ENCODE measurements at regions not wholly inside any gene's neighbourhood (a gene's known extent, or its start where the extent isn't known, plus 50 kb on each side); places are given as distances from the start of the nearest gene placed in this dataset.

- H3K27ac ChIP-seq (ENCODE audit: extremely low read depth, low read depth, low read length) = no peak overlapping the region
- H3K4me3 ChIP-seq (ENCODE audit: low read depth, low read length) = no peak overlapping the region
- H3K4me1 ChIP-seq (ENCODE audit: control insufficient read depth, insufficient read depth, low read length) = no peaks in the 10 kb centered on the region
- H3K36me3 ChIP-seq (ENCODE audit: control insufficient read depth in 2 of 2, insufficient read depth in 1 of 2, low read length in 2 of 2) = no peaks in the 10 kb centered on the region
- ChIA-PET CTCF (no interaction called here), POLR2A (no interaction called here)
- H3K9me3 ChIP-seq (ENCODE audit: control insufficient read depth, insufficient read depth, low read depth, low read length) = no peaks in the 10 kb centered on the region
- no peak for TF ChIP-seq ZNF223 (tag by site-specific recombination; IDR thresholded peaks at IDR 0.05)
- no peak for TF ChIP-seq ZNF121 (tag by site-specific recombination; IDR thresholded peaks at IDR 0.05)
- TF ChIP-seq ZNF211 (tag by site-specific recombination; IDR thresholded peaks at IDR 0.05; ENCODE audit: low read depth) = no peak
- no peak for TF ChIP-seq TCF7L2 (IDR thresholded peaks at IDR 0.05; ENCODE audit: borderline replicate concordance, low read depth, low read length)
- TF ChIP-seq ZBTB26 (tag by site-specific recombination; optimal IDR thresholded peaks at IDR 0.05) = no peak
- no peak for TF ChIP-seq ELK4 (IDR thresholded peaks at IDR 0.05; ENCODE audit: borderline replicate concordance, low read depth, low read length)
- no peak for TF ChIP-seq KLF1 (tag by site-specific recombination; IDR thresholded peaks at IDR 0.05)
- TF ChIP-seq ZNF10 (tag by site-specific recombination; IDR thresholded peaks at IDR 0.05) = no peak
- TF ChIP-seq ZBTB8A (tag by site-specific recombination; IDR thresholded peaks at IDR 0.05) = no peak
- no peak for TF ChIP-seq ZIC2 (tag by site-specific recombination; IDR thresholded peaks at IDR 0.05)
- no peak for TF ChIP-seq KLF9 (tag by site-specific recombination; IDR thresholded peaks at IDR 0.05; ENCODE audit: low read depth)
- no peak for TF ChIP-seq ZNF473 (tag by site-specific recombination; IDR thresholded peaks at IDR 0.05)
- no peak for TF ChIP-seq PRDM2 (tag by site-specific recombination; IDR thresholded peaks at IDR 0.05; ENCODE audit: borderline replicate concordance)
- no peak for TF ChIP-seq ZFP69B (tag by site-specific recombination; IDR thresholded peaks at IDR 0.05)
- TF ChIP-seq ZNF174 (tag by site-specific recombination; IDR thresholded peaks at IDR 0.05) = no peak
- no peak for TF ChIP-seq ZNF560 (tag by site-specific recombination; IDR thresholded peaks at IDR 0.05; ENCODE audit: borderline replicate concordance)
- no peak for TF ChIP-seq ZNF623 (tag by site-specific recombination; IDR thresholded peaks at IDR 0.05)
These were observed 169.8 kb downstream of the CYYR1 start for GRCh38 chr21:26403321-26403720.

- no peaks in the 10 kb centered on the region for H3K36me3 ChIP-seq (ENCODE audit: control insufficient read depth in 2 of 2, insufficient read depth in 1 of 2, low read length in 2 of 2)
- no peaks in the 10 kb centered on the region for H3K4me1 ChIP-seq (ENCODE audit: control insufficient read depth, insufficient read depth, low read length)
- H3K4me3 ChIP-seq (ENCODE audit: low read depth, low read length) = no peak overlapping the region
- H3K27ac ChIP-seq (ENCODE audit: extremely low read depth, low read depth, low read length) = no peak overlapping the region
- ChIA-PET POLR2A (no interaction called here), CTCF (no interaction called here)
- H3K9me3 ChIP-seq (ENCODE audit: control insufficient read depth, insufficient read depth, low read depth, low read length) = no peaks in the 10 kb centered on the region
- no peak for TF ChIP-seq ZNF211 (tag by site-specific recombination; IDR thresholded peaks at IDR 0.05; ENCODE audit: low read depth)
- TF ChIP-seq, protein P1, sequence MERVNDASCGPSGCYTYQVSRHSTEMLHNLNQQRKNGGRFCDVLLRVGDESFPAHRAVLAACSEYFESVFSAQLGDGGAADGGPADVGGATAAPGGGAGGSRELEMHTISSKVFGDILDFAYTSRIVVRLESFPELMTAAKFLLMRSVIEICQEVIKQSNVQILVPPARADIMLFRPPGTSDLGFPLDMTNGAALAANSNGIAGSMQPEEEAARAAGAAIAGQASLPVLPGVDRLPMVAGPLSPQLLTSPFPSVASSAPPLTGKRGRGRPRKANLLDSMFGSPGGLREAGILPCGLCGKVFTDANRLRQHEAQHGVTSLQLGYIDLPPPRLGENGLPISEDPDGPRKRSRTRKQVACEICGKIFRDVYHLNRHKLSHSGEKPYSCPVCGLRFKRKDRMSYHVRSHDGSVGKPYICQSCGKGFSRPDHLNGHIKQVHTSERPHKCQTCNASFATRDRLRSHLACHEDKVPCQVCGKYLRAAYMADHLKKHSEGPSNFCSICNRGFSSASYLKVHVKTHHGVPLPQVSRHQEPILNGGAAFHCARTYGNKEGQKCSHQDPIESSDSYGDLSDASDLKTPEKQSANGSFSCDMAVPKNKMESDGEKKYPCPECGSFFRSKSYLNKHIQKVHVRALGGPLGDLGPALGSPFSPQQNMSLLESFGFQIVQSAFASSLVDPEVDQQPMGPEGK (tag by site-specific recombination; IDR thresholded peaks at IDR 0.05) = no peak
- TF ChIP-seq KLF8 (tag by site-specific recombination; IDR thresholded peaks at IDR 0.05) = no peak
- TF ChIP-seq, protein P2, sequence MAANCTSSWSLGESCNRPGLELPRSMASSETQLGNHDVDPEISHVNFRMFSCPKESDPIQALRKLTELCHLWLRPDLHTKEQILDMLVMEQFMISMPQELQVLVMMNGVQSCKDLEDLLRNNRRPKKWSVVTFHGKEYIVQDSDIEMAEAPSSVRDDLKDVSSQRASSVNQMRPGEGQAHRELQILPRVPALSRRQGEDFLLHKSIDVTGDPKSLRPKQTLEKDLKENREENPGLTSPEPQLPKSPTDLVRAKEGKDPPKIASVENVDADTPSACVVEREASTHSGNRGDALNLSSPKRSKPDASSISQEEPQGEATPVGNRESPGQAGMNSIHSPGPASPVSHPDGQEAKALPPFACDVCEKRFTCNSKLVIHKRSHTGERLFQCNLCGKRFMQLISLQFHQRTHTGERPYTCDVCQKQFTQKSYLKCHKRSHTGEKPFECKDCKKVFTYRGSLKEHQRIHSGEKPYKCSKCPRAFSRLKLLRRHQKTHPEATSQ (tag by site-specific recombination; IDR thresholded peaks at IDR 0.05) = no peak
- no peak for TF ChIP-seq ZBTB7A (tag by site-specific recombination; IDR thresholded peaks at IDR 0.05; ENCODE audit: low read depth)
- TF ChIP-seq KLF9 (tag by site-specific recombination; IDR thresholded peaks at IDR 0.05; ENCODE audit: low read depth) = no peak
- no peak for TF ChIP-seq ZNF776 (tag by site-specific recombination; IDR thresholded peaks at IDR 0.05; ENCODE audit: borderline replicate concordance)
- no peak for TF ChIP-seq ZFP69B (tag by site-specific recombination; IDR thresholded peaks at IDR 0.05)
- no peak for TF ChIP-seq ZNF155 (tag by site-specific recombination; IDR thresholded peaks at IDR 0.05)
- TF ChIP-seq REPIN1 (tag by site-specific recombination; IDR thresholded peaks at IDR 0.05; ENCODE audit: low read depth) = no peak
- no peak for TF ChIP-seq ZNF239 (tag by site-specific recombination; IDR thresholded peaks at IDR 0.05)
These were observed 175.5 kb downstream of the CYYR1 start for GRCh38 chr21:26397545-26397944.
